ENCODE measurements at regions not wholly inside any gene's neighbourhood (a gene's known extent, or its start where the extent isn't known, plus 50 kb on each side); places are given as distances from the start of the nearest gene placed in this dataset.

DNA sequence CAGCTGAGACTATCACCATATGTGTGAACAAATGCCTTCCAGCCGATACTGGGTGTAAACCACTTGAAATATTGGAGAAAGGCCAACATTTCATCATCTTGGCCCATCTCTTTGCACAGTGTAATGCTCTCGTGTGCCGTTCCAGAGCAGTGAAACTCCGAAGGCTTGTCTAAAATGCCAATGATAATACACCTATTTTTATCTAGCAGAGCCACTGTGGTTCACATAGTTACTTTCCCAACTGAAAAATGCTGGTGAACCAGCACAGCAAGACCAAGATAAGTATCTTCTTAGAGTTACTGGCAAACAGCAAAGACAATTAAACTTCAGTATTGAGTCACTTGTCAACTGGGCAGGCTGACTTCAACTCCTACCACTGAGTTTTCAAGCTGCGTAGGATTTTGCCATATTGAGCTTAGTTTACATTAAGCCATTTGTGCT, 379.9 kb upstream of the ACTBL2 start:
- TF ChIP-seq POLR2A (IDR thresholded peaks at IDR 0.05; ENCODE audit: extremely low read depth, insufficient read length) (no peak), MYC (IDR thresholded peaks at IDR 0.05; ENCODE audit: low read depth, low read length) (no peak)
- TF ChIP-seq, protein P1, sequence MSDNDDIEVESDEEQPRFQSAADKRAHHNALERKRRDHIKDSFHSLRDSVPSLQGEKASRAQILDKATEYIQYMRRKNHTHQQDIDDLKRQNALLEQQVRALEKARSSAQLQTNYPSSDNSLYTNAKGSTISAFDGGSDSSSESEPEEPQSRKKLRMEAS (IDR thresholded peaks at IDR 0.05; ENCODE audit: low read depth, low read length): no peak
- TF ChIP-seq, protein P2, sequence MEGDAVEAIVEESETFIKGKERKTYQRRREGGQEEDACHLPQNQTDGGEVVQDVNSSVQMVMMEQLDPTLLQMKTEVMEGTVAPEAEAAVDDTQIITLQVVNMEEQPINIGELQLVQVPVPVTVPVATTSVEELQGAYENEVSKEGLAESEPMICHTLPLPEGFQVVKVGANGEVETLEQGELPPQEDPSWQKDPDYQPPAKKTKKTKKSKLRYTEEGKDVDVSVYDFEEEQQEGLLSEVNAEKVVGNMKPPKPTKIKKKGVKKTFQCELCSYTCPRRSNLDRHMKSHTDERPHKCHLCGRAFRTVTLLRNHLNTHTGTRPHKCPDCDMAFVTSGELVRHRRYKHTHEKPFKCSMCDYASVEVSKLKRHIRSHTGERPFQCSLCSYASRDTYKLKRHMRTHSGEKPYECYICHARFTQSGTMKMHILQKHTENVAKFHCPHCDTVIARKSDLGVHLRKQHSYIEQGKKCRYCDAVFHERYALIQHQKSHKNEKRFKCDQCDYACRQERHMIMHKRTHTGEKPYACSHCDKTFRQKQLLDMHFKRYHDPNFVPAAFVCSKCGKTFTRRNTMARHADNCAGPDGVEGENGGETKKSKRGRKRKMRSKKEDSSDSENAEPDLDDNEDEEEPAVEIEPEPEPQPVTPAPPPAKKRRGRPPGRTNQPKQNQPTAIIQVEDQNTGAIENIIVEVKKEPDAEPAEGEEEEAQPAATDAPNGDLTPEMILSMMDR (IDR thresholded peaks at IDR 0.05; ENCODE audit: low read depth, low read length): no peak

GRCh38 chr5:57859626-57860025, 377.0 kb upstream of the ACTBL2 start:
- no peak for TF ChIP-seq MYC (IDR thresholded peaks at IDR 0.05; ENCODE audit: low read depth, low read length)
- TF ChIP-seq, protein P1 (IDR thresholded peaks at IDR 0.05; ENCODE audit: low read depth, low read length): no peak
- no peak for TF ChIP-seq POLR2A (IDR thresholded peaks at IDR 0.05; ENCODE audit: extremely low read depth, insufficient read length)
- TF ChIP-seq, protein P2 (IDR thresholded peaks at IDR 0.05; ENCODE audit: low read depth, low read length): no peak
- no peak overlapping the region for H3K4me3 ChIP-seq (ENCODE audit: low read depth, low read length)
- DNase-seq (ENCODE audit: low read depth): no peak

More for the DNA sequence above, 379.9 kb upstream of the ACTBL2 start:
- DNase-seq (ENCODE audit: low read depth): no peak
- no peak overlapping the region for H3K4me3 ChIP-seq (ENCODE audit: low read depth, low read length)

DNA sequence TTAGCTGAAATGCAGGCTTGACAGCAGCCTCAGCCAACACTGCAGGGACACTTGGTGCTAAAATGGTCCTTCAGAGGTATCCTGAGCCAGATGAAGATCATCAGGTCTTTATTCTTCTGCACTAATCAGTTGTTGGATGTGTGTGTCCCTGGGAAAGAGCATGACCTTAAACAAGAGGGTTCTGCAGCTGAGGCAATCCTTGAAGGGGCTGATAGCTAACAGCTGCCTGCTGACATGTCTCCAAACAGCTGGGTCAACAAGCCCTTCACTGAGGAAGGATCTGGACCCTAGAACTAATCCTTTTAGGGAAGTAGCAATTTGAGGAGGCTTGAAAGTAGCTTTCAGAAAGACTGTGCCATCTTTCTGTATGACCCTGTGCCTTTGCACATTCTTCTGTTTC, 376.3 kb upstream of the ACTBL2 start:
- DNase-seq (ENCODE audit: low read depth): no peak
- TF ChIP-seq MYC (IDR thresholded peaks at IDR 0.05; ENCODE audit: low read depth, low read length) (no peak), POLR2A (IDR thresholded peaks at IDR 0.05; ENCODE audit: extremely low read depth, insufficient read length) (no peak)
- TF ChIP-seq, protein P1 (IDR thresholded peaks at IDR 0.05; ENCODE audit: low read depth, low read length): no peak
- TF ChIP-seq, protein P2 (IDR thresholded peaks at IDR 0.05; ENCODE audit: low read depth, low read length): no peak
- H3K4me3 ChIP-seq (ENCODE audit: low read depth, low read length): no peak overlapping the region

DNA sequence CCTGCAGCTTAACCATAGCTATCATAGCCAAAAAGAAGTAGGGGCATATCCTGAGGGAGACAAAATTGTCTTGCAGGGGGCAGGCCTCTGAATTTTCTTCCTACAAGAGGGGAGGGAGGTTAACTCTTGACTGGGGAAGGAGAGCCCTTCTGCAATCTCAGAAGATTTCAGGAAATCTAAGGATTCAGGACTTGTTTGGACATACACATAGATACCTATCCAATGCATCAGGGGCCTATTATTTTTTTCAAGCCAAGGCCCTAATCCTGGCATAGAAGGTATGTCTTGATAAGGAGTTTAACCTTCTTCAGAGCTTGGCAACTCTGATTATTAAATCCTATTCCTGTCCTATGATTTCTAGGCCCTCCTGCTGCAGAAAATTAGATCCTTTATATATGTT, 375.1 kb upstream of the ACTBL2 start:
- no peak for DNase-seq (ENCODE audit: low read depth)
- TF ChIP-seq POLR2A (IDR thresholded peaks at IDR 0.05; ENCODE audit: extremely low read depth, insufficient read length): no peak
- TF ChIP-seq, protein P1 (IDR thresholded peaks at IDR 0.05; ENCODE audit: low read depth, low read length): no peak
- TF ChIP-seq, protein P2 (IDR thresholded peaks at IDR 0.05; ENCODE audit: low read depth, low read length): no peak
- TF ChIP-seq MYC (IDR thresholded peaks at IDR 0.05; ENCODE audit: low read depth, low read length): no peak
- no peak overlapping the region for H3K4me3 ChIP-seq (ENCODE audit: low read depth, low read length)

DNA sequence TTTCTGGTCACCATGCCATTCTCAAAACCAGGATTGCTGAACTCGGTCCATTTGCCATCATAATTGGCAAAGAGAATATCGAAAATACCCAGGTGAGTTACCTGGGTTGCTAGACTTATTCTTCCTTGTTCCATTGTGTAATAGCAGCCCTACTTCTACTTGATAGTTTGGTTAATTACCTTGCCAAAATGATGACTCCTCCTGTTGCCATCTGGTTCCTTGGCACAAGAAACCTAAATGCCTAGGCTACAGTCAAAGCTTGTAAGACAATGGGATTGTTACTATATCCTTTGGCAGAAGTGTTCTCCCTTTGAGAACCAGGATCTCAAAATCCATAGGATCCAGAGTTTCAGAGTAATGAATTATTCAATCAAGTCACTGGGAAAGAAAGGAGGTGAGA, 373.2 kb upstream of the ACTBL2 start:
- no peak overlapping the region for H3K4me3 ChIP-seq (ENCODE audit: low read depth, low read length)
- no peak for DNase-seq (ENCODE audit: low read depth)
- TF ChIP-seq, protein P2 (IDR thresholded peaks at IDR 0.05; ENCODE audit: low read depth, low read length): no peak
- TF ChIP-seq MYC (IDR thresholded peaks at IDR 0.05; ENCODE audit: low read depth, low read length): no peak
- TF ChIP-seq, protein P1 (IDR thresholded peaks at IDR 0.05; ENCODE audit: low read depth, low read length): no peak
- TF ChIP-seq POLR2A (IDR thresholded peaks at IDR 0.05; ENCODE audit: extremely low read depth, insufficient read length): no peak
